GM12865 (cell line): ENCODE measurements at regions not wholly inside any gene's neighbourhood (a gene's known extent, or its start where the extent isn't known, plus 50 kb on each side); places are given as distances from the start of the nearest gene placed in this dataset.

ENCODE experiments used
- DNase-seq: peaks from one replicate; pipeline ENCODE4 v3.0.0; 2010; ENCODE audit warnings: low read depth
- H3K4me3 ChIP-seq: 2 replicates; pipeline ENCODE4 v1.5.1; 2011; ENCODE audit warnings: mild to moderate bottlenecking, low read depth, low read length, control low read depth
- CTCF ChIP-seq: IDR thresholded peaks from 2 replicates; pipeline ENCODE4 v1.5.1; 2011; ENCODE audit warnings: low read length, control low read depth, low read depth, inconsistent platforms; ENCODE audit not compliant: insufficient read depth; ENCODE audit errors: missing control alignments

- no peak for TF ChIP-seq CTCF
- no peak for DNase-seq
- H3K4me3 ChIP-seq, result no peak overlapping the region
These were observed 679.4 kb downstream of the TNS3 start for GRCh38 chr7:46902463-46902862.

GRCh38 chr7:46900312-46901263, 681.3 kb downstream of the TNS3 start:
- TF ChIP-seq CTCF, result no peak
- peak; percentile 10 for DNase-seq
- H3K4me3 ChIP-seq, result no peak overlapping the region

GRCh38 chr7:46897381-46897780, 684.5 kb downstream of the TNS3 start:
- no peak overlapping the region for H3K4me3 ChIP-seq
- DNase-seq, result no peak
- TF ChIP-seq CTCF, result no peak

GRCh38 chr7:46886669-46887374, 695.1 kb downstream of the TNS3 start:
- TF ChIP-seq CTCF, result no peak
- no peak for DNase-seq
- H3K4me3 ChIP-seq, result no peak overlapping the region

GRCh38 chr7:46885167-46885566, 696.7 kb downstream of the TNS3 start:
- no peak overlapping the region for H3K4me3 ChIP-seq
- no peak for TF ChIP-seq CTCF
- DNase-seq, result no peak

- no peak for DNase-seq
- no peak for TF ChIP-seq CTCF
- H3K4me3 ChIP-seq, result no peak overlapping the region
These were observed 700.3 kb downstream of the TNS3 start for GRCh38 chr7:46881507-46882127.
